B cell (primary cell): ENCODE measurements at regions not wholly inside any gene's neighbourhood (a gene's known extent, or its start where the extent isn't known, plus 50 kb on each side); places are given as distances from the start of the nearest gene placed in this dataset.

Source experiments
- ATAC-seq: fragments of 200-7000 bp; cut with Tn5 transposase; one replicate; pipeline ENCODE4 v1.10.0; 2021; ENCODE audit warnings: low read depth, mild to moderate bottlenecking, moderate number of reproducible peaks, moderate library complexity
- CTCF ChIA-PET: fragments of 350-600 bp; sonication (Branson Sonifier 250); formaldehyde crosslinking; loops from one replicate; lab custom pipeline; 2021; ENCODE audit warnings: antibody characterized with exemption, inconsistent platforms; lab: Charles Lee
- POLR2A ChIA-PET: fragments of 350-600 bp; sonication (Branson Sonifier 250); formaldehyde crosslinking; loops from one replicate; lab custom pipeline; 2021; ENCODE audit warnings: antibody characterized with exemption; lab: Charles Lee
- DNase-seq: peaks from one replicate; pipeline ENCODE4 v3.0.0; 2013
- H2AFZ ChIP-seq: 2 replicates; pipeline ENCODE4 v1.6.1; 2012; ENCODE audit warnings: mild to moderate bottlenecking, low read depth, low read length; ENCODE audit not compliant: insufficient read depth, poor library complexity, severe bottlenecking
- H3K27ac ChIP-seq, 2 donors: 1 replicate in 1 of 2; 2 replicates in 1 of 2; pipeline ENCODE4 v1.5.1; 2012 to 2013; ENCODE audit warnings: low read length in 2 of 2, mild to moderate bottlenecking in 2 of 2, moderate library complexity in 1 of 2
- H3K27me3 ChIP-seq, 4 experiments: fragments of 200-600 bp in 1 of 4; sonication (generic) in 1 of 4; replicated peaks in 1 of 4; 1 replicate in 2 of 4; 2 replicates in 2 of 4; pipeline versions ENCODE4 v1.6.1 to v1.7.0; 2013 to 2016; ENCODE audit warnings: low read length in 3 of 4, mild to moderate bottlenecking in 2 of 4, mixed read lengths in 1 of 4, moderate library complexity in 1 of 4; ENCODE audit not compliant: insufficient read depth in 4 of 4, control insufficient read depth in 3 of 4; ENCODE audit errors: control extremely low read depth in 1 of 4
- H3K36me3 ChIP-seq, 2 experiments: replicated peaks in 1 of 2; 1 replicate in 1 of 2; 2 replicates in 1 of 2; pipeline versions ENCODE4 v1.6.1 to v1.7.1; 2013; ENCODE audit warnings: low read length in 1 of 2; ENCODE audit not compliant: insufficient read depth in 2 of 2, control insufficient read depth in 1 of 2; ENCODE audit errors: control extremely low read depth in 1 of 2, extremely low read depth in 1 of 2
- H3K4me1 ChIP-seq, 2 donors: fragments of 200-600 bp in 1 of 2; sonication (generic) in 1 of 2; 1 replicate in 1 of 2; 2 replicates in 1 of 2; pipeline versions ENCODE4 v1.5.1 to v1.6.1; 2013 to 2017; ENCODE audit warnings: low read length in 2 of 2; ENCODE audit not compliant: control insufficient read depth in 2 of 2, insufficient read depth in 2 of 2
- H3K4me2 ChIP-seq: replicated peaks from 2 replicates; pipeline ENCODE3; 2012; ENCODE audit warnings: mild to moderate bottlenecking, low read depth, low read length; ENCODE audit not compliant: poor library complexity, severe bottlenecking
- H3K4me3 ChIP-seq, 5 experiments: fragments of 200-600 bp in 1 of 5; sonication (generic) in 1 of 5; 1 replicate in 3 of 5; 2 replicates in 2 of 5; pipeline versions ENCODE4 v1.5.1 to v1.7.0; 2011 to 2016; ENCODE audit warnings: low read length in 4 of 5, mild to moderate bottlenecking in 4 of 5, low read depth in 2 of 5, control low read depth in 1 of 5, moderate library complexity in 1 of 5; ENCODE audit not compliant: insufficient read depth in 1 of 5; ENCODE audit errors: control extremely low read depth in 1 of 5, extremely low read depth in 1 of 5
- H3K79me2 ChIP-seq: fragments of 200-600 bp; sonication (generic); one replicate; pipeline ENCODE4 v1.6.0; 2016; ENCODE audit warnings: low read length; ENCODE audit not compliant: control insufficient read depth, insufficient read depth
- H3K9ac ChIP-seq: fragments of 200-600 bp; sonication (generic); 2 replicates; pipeline ENCODE4 v1.6.1; 2017; ENCODE audit warnings: mild to moderate bottlenecking, low read length, moderate library complexity
- H3K9me3 ChIP-seq, 3 donors: one replicate each; pipeline versions ENCODE4 v1.6.1 to v1.7.1; 2013; ENCODE audit warnings: low read length in 2 of 3; ENCODE audit not compliant: control insufficient read depth in 2 of 3, insufficient read depth in 1 of 3; ENCODE audit errors: control extremely low read depth in 1 of 3
- H4K20me1 ChIP-seq: 2 replicates; pipeline ENCODE4 v1.6.0; 2012; ENCODE audit warnings: mild to moderate bottlenecking, low read length; ENCODE audit not compliant: insufficient read depth, control insufficient read depth, poor library complexity, severe bottlenecking
- H3K27ac Mint-ChIP-seq: one replicate; pipeline ENCODE4 v1.8.0; 2021; ENCODE audit warnings: mixed read lengths
- H3K27me3 Mint-ChIP-seq: one replicate; pipeline ENCODE4 v1.8.0; 2021; ENCODE audit warnings: mixed read lengths
- H3K4me1 Mint-ChIP-seq: one replicate; pipeline ENCODE4 v1.8.0; 2021; ENCODE audit warnings: mixed read lengths
- H3K4me3 Mint-ChIP-seq: one replicate; pipeline ENCODE4 v1.8.0; 2021; ENCODE audit warnings: mixed read lengths
- H3K9me3 Mint-ChIP-seq: one replicate; pipeline ENCODE4 v1.8.0; 2022; ENCODE audit warnings: mixed read lengths; ENCODE audit not compliant: insufficient read depth
- CTCF ChIP-seq: fragments of 200-600 bp; IDR thresholded peaks from one replicate; pipeline ENCODE4 v1.8.0; 2022; ENCODE audit warnings: antibody characterized with exemption, mild to moderate bottlenecking
- EZH2 ChIP-seq: IDR thresholded peaks from 2 replicates; pipeline ENCODE4 v1.6.1; 2012; ENCODE audit warnings: borderline replicate concordance, low read depth, mild to moderate bottlenecking, moderate library complexity, low read length; ENCODE audit not compliant: insufficient read depth, poor library complexity, severe bottlenecking
- WGBS: methylation state at CpG from one replicate; pipeline ENCODE4 v1.1.5; 2013; ENCODE audit warnings: missing lambda C conversion rate; ENCODE audit not compliant: insufficient coverage; 5-methylcytosine and 5-hydroxymethylcytosine counted together
- intact Hi-C: fragments of 100-400 bp; cut with micrococcal nuclease; formaldehyde crosslinking; loops from one replicate; pipeline ENCODE4 v1.10.0; 2022

GRCh38 chr13:39186205-39186875, 148.1 kb downstream of the NHLRC3 start:
- Histone ChIP-seq H3K4me1 (no peaks in the 10 kb centered on the region), H3K9me3 (no peaks in the 10 kb centered on the region), H2AFZ (no peak overlapping the region), H3K27me3 (no peaks in the 10 kb centered on the region), H3K27ac (no peak overlapping the region), H3K9ac (no peak overlapping the region), H3K79me2 (no peaks in the 10 kb centered on the region), H3K4me3 (no peak overlapping the region), H4K20me1 (no peaks in the 10 kb centered on the region), H3K4me2 (no peak overlapping the region), H3K36me3 (no peaks in the 10 kb centered on the region)
- ChIA-PET POLR2A (no interaction called here), CTCF (no interaction called here)
- intact Hi-C loops = no loop called here
- H3K27ac Mint-ChIP-seq = no peak overlapping the region
- no peak overlapping the region for H3K4me3 Mint-ChIP-seq
- no peaks in the 10 kb centered on the region for H3K4me1 Mint-ChIP-seq
- peaks cover 12% of the 10 kb centered on the region for H3K27me3 Mint-ChIP-seq
- H3K9me3 Mint-ChIP-seq = no peaks in the 10 kb centered on the region
- WGBS = no CpG with 5 or more reads among the region's 2 CpGs
- ATAC-seq (no peak), DNase-seq (no peak)
- TF ChIP-seq EZH2 (no peak), CTCF (no peak)

- Histone ChIP-seq H3K4me1 (no peaks in the 10 kb centered on the region), H3K27me3 (no peaks in the 10 kb centered on the region), H3K36me3 (no peaks in the 10 kb centered on the region), H4K20me1 (no peaks in the 10 kb centered on the region), H2AFZ (no peak overlapping the region), H3K79me2 (no peaks in the 10 kb centered on the region), H3K4me2 (no peak overlapping the region), H3K27ac (no peak overlapping the region), H3K4me3 (no peak overlapping the region), H3K9ac (no peak overlapping the region), H3K9me3 (no peaks in the 10 kb centered on the region)
- Mint-ChIP-seq H3K9me3 (no peaks in the 10 kb centered on the region), H3K4me1 (no peaks in the 10 kb centered on the region), H3K27ac (no peak overlapping the region), H3K27me3 (peaks cover 22% of the 10 kb centered on the region), H3K4me3 (no peak overlapping the region)
- ATAC-seq (no peak), DNase-seq (no peak)
- CTCF ChIA-PET = no interaction called here
- intact Hi-C loops = no loop called here
- POLR2A ChIA-PET = no interaction called here
- TF ChIP-seq CTCF (no peak), EZH2 (no peak)
- WGBS = no CpG with 5 or more reads among the region's 1 CpG
These were observed 151.5 kb downstream of the NHLRC3 start for GRCh38 chr13:39189778-39190177.
